OCI-LY1 (cell line): ENCODE measurements at regions not wholly inside any gene's neighbourhood (a gene's known extent, or its start where the extent isn't known, plus 50 kb on each side); places are given as distances from the start of the nearest gene placed in this dataset.

Source experiments
- EZH2 ChIP-seq: fragments of 200-600 bp; sonication (generic), shearing (Covaris generic); IDR thresholded peaks from 2 replicates; pipeline ENCODE4 v1.8.0; 2017; ENCODE audit warnings: borderline replicate concordance, mixed run types, mild to moderate bottlenecking, antibody characterized with exemption, low read length, moderate library complexity, mixed read lengths
- TF ChIP-seq, protein P1 (sequence below): fragments of 200-600 bp; sonication (generic), shearing (Covaris generic); IDR thresholded peaks from 2 replicates; pipeline ENCODE4 v1.5.1; 2017; ENCODE audit warnings: mild to moderate bottlenecking, antibody characterized with exemption, low read length, moderate library complexity, mixed read lengths

DNA sequence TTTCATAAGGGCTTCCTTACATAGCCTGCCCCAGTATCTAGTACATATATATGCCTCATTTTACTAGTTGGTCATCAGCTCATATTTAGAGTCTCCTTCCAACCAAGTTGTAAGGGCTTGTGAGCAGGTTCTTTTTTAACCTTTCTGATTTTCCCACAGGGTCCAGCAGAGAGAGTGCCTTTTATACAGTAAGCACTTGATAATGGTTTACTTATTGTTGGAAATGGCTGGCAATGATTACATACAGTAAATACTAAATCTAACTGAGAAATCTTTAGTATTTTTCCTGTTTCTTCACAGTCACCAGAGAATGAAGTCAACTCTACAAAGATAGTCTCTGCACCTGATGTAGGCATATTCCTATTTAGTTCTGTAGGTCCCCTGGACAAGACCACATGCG is 135.1 kb upstream of the B3GAT2 start:
- TF ChIP-seq, protein P1, sequence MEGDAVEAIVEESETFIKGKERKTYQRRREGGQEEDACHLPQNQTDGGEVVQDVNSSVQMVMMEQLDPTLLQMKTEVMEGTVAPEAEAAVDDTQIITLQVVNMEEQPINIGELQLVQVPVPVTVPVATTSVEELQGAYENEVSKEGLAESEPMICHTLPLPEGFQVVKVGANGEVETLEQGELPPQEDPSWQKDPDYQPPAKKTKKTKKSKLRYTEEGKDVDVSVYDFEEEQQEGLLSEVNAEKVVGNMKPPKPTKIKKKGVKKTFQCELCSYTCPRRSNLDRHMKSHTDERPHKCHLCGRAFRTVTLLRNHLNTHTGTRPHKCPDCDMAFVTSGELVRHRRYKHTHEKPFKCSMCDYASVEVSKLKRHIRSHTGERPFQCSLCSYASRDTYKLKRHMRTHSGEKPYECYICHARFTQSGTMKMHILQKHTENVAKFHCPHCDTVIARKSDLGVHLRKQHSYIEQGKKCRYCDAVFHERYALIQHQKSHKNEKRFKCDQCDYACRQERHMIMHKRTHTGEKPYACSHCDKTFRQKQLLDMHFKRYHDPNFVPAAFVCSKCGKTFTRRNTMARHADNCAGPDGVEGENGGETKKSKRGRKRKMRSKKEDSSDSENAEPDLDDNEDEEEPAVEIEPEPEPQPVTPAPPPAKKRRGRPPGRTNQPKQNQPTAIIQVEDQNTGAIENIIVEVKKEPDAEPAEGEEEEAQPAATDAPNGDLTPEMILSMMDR, result no peak
- no peak for TF ChIP-seq EZH2
